Neuronal stem cell (in vitro differentiated cells): ENCODE measurements at regions not wholly inside any gene's neighbourhood (a gene's known extent, or its start where the extent isn't known, plus 50 kb on each side); places are given as distances from the start of the nearest gene placed in this dataset.

ENCODE experiments used
- DNase-seq: peaks from one replicate; pipeline ENCODE4 v3.0.0-alpha.2; 2013; ENCODE audit warnings: low spot score
- H2AFZ ChIP-seq: one replicate; pipeline ENCODE4 v1.6.1; 2013; ENCODE audit warnings: mild to moderate bottlenecking, low read length, inconsistent platforms
- H2AK5ac ChIP-seq: 2 replicates; pipeline ENCODE4 v1.6.1; 2013; ENCODE audit warnings: low read depth, mild to moderate bottlenecking, inconsistent platforms, low read length, moderate library complexity, mixed read lengths
- H2BK120ac ChIP-seq: 2 replicates; pipeline ENCODE4 v1.6.1; 2013; ENCODE audit warnings: low read depth, mild to moderate bottlenecking, inconsistent platforms, low read length, moderate library complexity, mixed read lengths
- H2BK12ac ChIP-seq: one replicate; pipeline ENCODE4 v1.6.1; 2013; ENCODE audit warnings: low read length, inconsistent platforms
- H2BK15ac ChIP-seq: 2 replicates; pipeline ENCODE4 v1.6.1; 2013; ENCODE audit warnings: mild to moderate bottlenecking, low read length, inconsistent platforms, mixed read lengths
- H2BK5ac ChIP-seq: one replicate; pipeline ENCODE4 v1.6.1; 2013; ENCODE audit warnings: inconsistent platforms, mild to moderate bottlenecking, low read length, moderate library complexity
- H3K14ac ChIP-seq: one replicate; pipeline ENCODE4 v1.6.1; 2013; ENCODE audit warnings: low read length, inconsistent platforms
- H3K18ac ChIP-seq: 2 replicates; pipeline ENCODE4 v1.6.1; 2013; ENCODE audit warnings: low read length, inconsistent platforms
- H3K23ac ChIP-seq: 2 replicates; pipeline ENCODE4 v1.6.1; 2013; ENCODE audit warnings: low read depth, mild to moderate bottlenecking, mixed read lengths, low read length, inconsistent platforms; ENCODE audit not compliant: poor library complexity
- H3K27ac ChIP-seq: replicated peaks from 3 replicates; pipeline ENCODE4 v1.5.1; 2013; ENCODE audit warnings: low read length, inconsistent platforms
- H3K27me3 ChIP-seq, 3 experiments: 2 replicates each; pipeline ENCODE4 v1.6.1; 2013; ENCODE audit warnings: low read length in 3 of 3, mild to moderate bottlenecking in 2 of 3, inconsistent platforms in 1 of 3, low read depth in 1 of 3, mixed read lengths in 1 of 3, moderate library complexity in 1 of 3; ENCODE audit not compliant: control insufficient read depth in 3 of 3, insufficient read depth in 3 of 3
- H3K36me3 ChIP-seq, 2 donors: replicated peaks in 1 of 2; 2 replicates each; pipeline ENCODE4 v1.6.1; 2013; ENCODE audit warnings: low read length in 2 of 2; ENCODE audit not compliant: control insufficient read depth in 2 of 2, insufficient read depth in 2 of 2
- H3K4ac ChIP-seq: 2 replicates; pipeline ENCODE4 v1.6.1; 2013; ENCODE audit warnings: inconsistent platforms, mild to moderate bottlenecking, low read length, moderate library complexity
- H3K4me1 ChIP-seq, 2 donors: 1 replicate in 1 of 2; 2 replicates in 1 of 2; pipeline ENCODE4 v1.6.1; 2013; ENCODE audit warnings: low read length in 2 of 2, low read depth in 1 of 2; ENCODE audit not compliant: control insufficient read depth in 2 of 2, insufficient read depth in 1 of 2
- H3K4me2 ChIP-seq: one replicate; pipeline ENCODE4 v1.6.1; 2013; ENCODE audit warnings: mild to moderate bottlenecking, low read length, inconsistent platforms; ENCODE audit not compliant: insufficient read depth, poor library complexity, severe bottlenecking
- H3K4me3 ChIP-seq, 2 donors: 2 replicates each; pipeline ENCODE4 v1.5.1; 2013; ENCODE audit warnings: low read length in 2 of 2, mild to moderate bottlenecking in 2 of 2, inconsistent platforms in 1 of 2, moderate library complexity in 1 of 2
- H3K79me1 ChIP-seq: one replicate; pipeline ENCODE4 v1.6.1; 2013; ENCODE audit warnings: low read depth, mild to moderate bottlenecking, inconsistent platforms, low read length, moderate library complexity
- H3K9ac ChIP-seq: one replicate; pipeline ENCODE4 v1.6.1; 2013; ENCODE audit warnings: mild to moderate bottlenecking, low read depth, low read length, inconsistent platforms; ENCODE audit not compliant: poor library complexity
- H3K9me3 ChIP-seq, 2 donors: replicated peaks in 1 of 2; 2 replicates each; pipeline versions ENCODE3 to v1.6.1; 2013; ENCODE audit warnings: low read length in 2 of 2, mild to moderate bottlenecking in 2 of 2, inconsistent platforms in 1 of 2, low read depth in 1 of 2, mixed read lengths in 1 of 2, moderate library complexity in 1 of 2; ENCODE audit not compliant: control insufficient read depth in 2 of 2, insufficient read depth in 1 of 2
- H4K8ac ChIP-seq: one replicate; pipeline ENCODE4 v1.6.1; 2013; ENCODE audit warnings: low read depth, mild to moderate bottlenecking, inconsistent platforms, low read length, moderate library complexity
- H4K91ac ChIP-seq: one replicate; pipeline ENCODE4 v1.6.1; 2013; ENCODE audit warnings: low read length, low read depth, mild to moderate bottlenecking, inconsistent platforms; ENCODE audit not compliant: poor library complexity
- WGBS, 2 donors: extraction: QIAGEN DNeasy Blood & Tissue Kit; methylation state at CpG; one replicate each; pipeline ENCODE4 v1.1.7; 2013; ENCODE audit warnings: missing lambda C conversion rate in 2 of 2, mixed read lengths in 1 of 2; ENCODE audit not compliant: insufficient read length in 2 of 2, insufficient replicate concordance in 1 of 2; ENCODE audit errors: extremely low coverage in 2 of 2; 5-methylcytosine and 5-hydroxymethylcytosine counted together

GRCh38 chr12:11477110-11477509 lies 81.7 kb upstream of the PRB2 start:
- no peak overlapping the region for H2AFZ ChIP-seq
- H3K18ac ChIP-seq = no peak overlapping the region
- H2BK5ac ChIP-seq = no peak overlapping the region
- no peak overlapping the region for H2AK5ac ChIP-seq
- H3K4me3 ChIP-seq = no peak overlapping the region
- H3K4ac ChIP-seq = no peak overlapping the region
- WGBS, 2 donors = no CpG with 5 or more reads among the region's 1 CpG
- H3K14ac ChIP-seq = no peak overlapping the region
- no peaks in the 10 kb centered on the region for H3K27me3 ChIP-seq
- no peak overlapping the region for H2BK15ac ChIP-seq
- no peak overlapping the region for H3K27ac ChIP-seq
- no peak overlapping the region for H4K91ac ChIP-seq
- no peak overlapping the region for H2BK120ac ChIP-seq
- no peak overlapping the region for H3K23ac ChIP-seq
- H3K79me1 ChIP-seq = no peaks in the 10 kb centered on the region
- H3K9ac ChIP-seq = no peak overlapping the region
- H3K9me3 ChIP-seq = peaks cover 0 to 2% of the 10 kb centered on the region in 2 donors
- no peak overlapping the region for H3K4me2 ChIP-seq
- no peak for DNase-seq
- H3K4me1 ChIP-seq = peaks cover 0 to 3% of the 10 kb centered on the region in 2 donors
- H4K8ac ChIP-seq = no peak overlapping the region
- no peak overlapping the region for H2BK12ac ChIP-seq
- H3K36me3 ChIP-seq = no peaks in the 10 kb centered on the region

GRCh38 chr12:11482955-11483354 lies 87.6 kb upstream of the PRB2 start:
- no peak overlapping the region for H3K9ac ChIP-seq
- no peak overlapping the region for H2AFZ ChIP-seq
- no peak overlapping the region for H4K91ac ChIP-seq
- WGBS, 2 donors = no CpG with 5 or more reads among the region's 2 CpGs
- H3K4me1 ChIP-seq = no peaks in the 10 kb centered on the region
- H2BK120ac ChIP-seq = no peak overlapping the region
- H3K27ac ChIP-seq = no peak overlapping the region
- H3K79me1 ChIP-seq = no peaks in the 10 kb centered on the region
- no peak for DNase-seq
- H4K8ac ChIP-seq = no peak overlapping the region
- no peak overlapping the region for H3K18ac ChIP-seq
- no peak overlapping the region for H2AK5ac ChIP-seq
- H3K4me3 ChIP-seq = no peak overlapping the region
- no peak overlapping the region for H3K4ac ChIP-seq
- H3K27me3 ChIP-seq = no peaks in the 10 kb centered on the region
- H3K23ac ChIP-seq = no peak overlapping the region
- H3K36me3 ChIP-seq = no peaks in the 10 kb centered on the region
- H3K9me3 ChIP-seq = no peaks in the 10 kb centered on the region
- no peak overlapping the region for H2BK5ac ChIP-seq
- H3K4me2 ChIP-seq = no peak overlapping the region
- no peak overlapping the region for H3K14ac ChIP-seq
- no peak overlapping the region for H2BK12ac ChIP-seq
- no peak overlapping the region for H2BK15ac ChIP-seq

- no CpG with 5 or more reads among the region's 13 CpGs for WGBS, 2 donors
- no peak overlapping the region for H3K4me3 ChIP-seq
- no peaks in the 10 kb centered on the region for H3K9me3 ChIP-seq
Measured at GRCh38 chr12:11486623-11487444, 91.5 kb upstream of the PRB2 start.

GRCh38 chr12:11496157-11496851 lies 100.9 kb upstream of the PRB2 start:
- H2BK120ac ChIP-seq = no peak overlapping the region
- H4K91ac ChIP-seq = no peak overlapping the region
- no CpG with 5 or more reads among the region's 3 CpGs for WGBS, 2 donors
- DNase-seq = no peak
- no peak overlapping the region for H3K14ac ChIP-seq
- peaks cover 0 to 1% of the 10 kb centered on the region in 2 donors for H3K9me3 ChIP-seq
- H3K9ac ChIP-seq = no peak overlapping the region
- H3K23ac ChIP-seq = no peak overlapping the region
- H3K27me3 ChIP-seq = peaks cover 0 to 14% (median 8%) of the 10 kb centered on the region in 3 experiments
- peaks cover 0 to 6% of the 10 kb centered on the region in 2 donors for H3K4me1 ChIP-seq
- no peak overlapping the region for H3K27ac ChIP-seq
- H3K79me1 ChIP-seq = no peaks in the 10 kb centered on the region
- H3K4ac ChIP-seq = no peak overlapping the region
- H3K4me3 ChIP-seq = peak overlapping the region in 1 of 2 donors; percentile 22
- no peak overlapping the region for H2AFZ ChIP-seq
- no peak overlapping the region for H2BK15ac ChIP-seq
- no peak overlapping the region for H2AK5ac ChIP-seq
- H3K4me2 ChIP-seq = no peak overlapping the region
- H2BK12ac ChIP-seq = no peak overlapping the region
- H2BK5ac ChIP-seq = no peak overlapping the region
- H3K18ac ChIP-seq = no peak overlapping the region
- H3K36me3 ChIP-seq = no peaks in the 10 kb centered on the region
- no peak overlapping the region for H4K8ac ChIP-seq

More at GRCh38 chr12:11486623-11487444, 91.5 kb upstream of the PRB2 start:
- Histone ChIP-seq H3K23ac (no peak overlapping the region), H4K8ac (no peak overlapping the region), H2BK5ac (no peak overlapping the region), H3K9ac (no peak overlapping the region), H2BK12ac (no peak overlapping the region), H3K27ac (no peak overlapping the region), H4K91ac (no peak overlapping the region), H3K18ac (no peak overlapping the region), H3K27me3 (no peaks in the 10 kb centered on the region), H3K4me2 (no peak overlapping the region), H3K4me1 (no peaks in the 10 kb centered on the region), H3K79me1 (no peaks in the 10 kb centered on the region), H2BK15ac (no peak overlapping the region), H3K36me3 (no peaks in the 10 kb centered on the region), H2BK120ac (no peak overlapping the region), H2AK5ac (no peak overlapping the region), H3K14ac (no peak overlapping the region), H3K4ac (no peak overlapping the region), H2AFZ (no peak overlapping the region)
- peak; percentile 80 for DNase-seq
